CD14-positive monocyte (primary cell): ENCODE measurements at regions not wholly inside any gene's neighbourhood (a gene's known extent, or its start where the extent isn't known, plus 50 kb on each side); places are given as distances from the start of the nearest gene placed in this dataset.
A peak's percentile ranks its signal among the peaks of the same experiment; 100 is the strongest.

ENCODE experiments used
- DNase-seq, 3 donors: peaks; one replicate each; pipeline ENCODE4 v3.0.0-alpha.2; 2011 to 2022
- H2AFZ ChIP-seq: 2 replicates; pipeline ENCODE4 v1.6.0; 2012; ENCODE audit warnings: mild to moderate bottlenecking, low read depth, low read length, inconsistent platforms; ENCODE audit not compliant: insufficient read depth, poor library complexity, severe bottlenecking
- H3K27ac ChIP-seq, 2 donors: 1 replicate in 1 of 2; 2 replicates in 1 of 2; pipeline ENCODE4 v1.5.1; 2012 to 2013; ENCODE audit warnings: low read length in 2 of 2, control low read depth in 1 of 2, inconsistent platforms in 1 of 2, low read depth in 1 of 2, mild to moderate bottlenecking in 1 of 2
- H3K27me3 ChIP-seq, 2 donors: one replicate each; pipeline versions ENCODE4 v1.6.0 to v1.6.1; 2011 to 2013; ENCODE audit warnings: low read length in 2 of 2; ENCODE audit not compliant: control insufficient read depth in 2 of 2, insufficient read depth in 2 of 2
- H3K36me3 ChIP-seq, 2 donors: replicated peaks in 1 of 2; 1 replicate in 1 of 2; 2 replicates in 1 of 2; pipeline versions ENCODE4 v1.5.1 to v1.6.1; 2012 to 2013; ENCODE audit warnings: low read length in 2 of 2, control low read depth in 1 of 2, inconsistent platforms in 1 of 2, mild to moderate bottlenecking in 1 of 2; ENCODE audit not compliant: insufficient read depth in 2 of 2, control insufficient read depth in 1 of 2
- H3K4me1 ChIP-seq, 2 donors: 1 replicate in 1 of 2; 2 replicates in 1 of 2; pipeline versions ENCODE4 v1.5.1 to v1.6.1; 2012 to 2013; ENCODE audit warnings: low read length in 2 of 2, control low read depth in 1 of 2, inconsistent platforms in 1 of 2, mild to moderate bottlenecking in 1 of 2, moderate library complexity in 1 of 2; ENCODE audit not compliant: insufficient read depth in 2 of 2, control insufficient read depth in 1 of 2
- H3K4me2 ChIP-seq: replicated peaks from 2 replicates; pipeline ENCODE3; 2012; ENCODE audit warnings: low read length, moderate library complexity, mild to moderate bottlenecking; ENCODE audit not compliant: poor library complexity, severe bottlenecking; ENCODE audit errors: extremely low read depth
- H3K4me3 ChIP-seq, 3 experiments: fragments of 200-600 bp in 1 of 3; sonication (generic) in 1 of 3; replicated peaks in 1 of 3; 1 replicate in 2 of 3; 2 replicates in 1 of 3; pipeline ENCODE4 v1.5.1; 2011 to 2013; ENCODE audit warnings: low read length in 3 of 3, mild to moderate bottlenecking in 3 of 3, control low read depth in 2 of 3, low read depth in 2 of 3, inconsistent platforms in 1 of 3, moderate library complexity in 1 of 3
- H3K79me2 ChIP-seq: 2 replicates; pipeline ENCODE4 v1.6.0; 2012; ENCODE audit warnings: mild to moderate bottlenecking, control low read depth, inconsistent platforms, low read length, moderate library complexity; ENCODE audit not compliant: insufficient read depth
- H3K9ac ChIP-seq: 2 replicates; pipeline ENCODE4 v1.6.0; 2017; ENCODE audit warnings: low read length, mild to moderate bottlenecking; ENCODE audit not compliant: insufficient read depth, poor library complexity, severe bottlenecking
- H3K9me3 ChIP-seq, 2 donors: replicated peaks in 1 of 2; 1 replicate in 1 of 2; 2 replicates in 1 of 2; pipeline versions ENCODE4 v1.5.1 to v1.6.1; 2012 to 2013; ENCODE audit warnings: low read length in 2 of 2, control low read depth in 1 of 2; ENCODE audit not compliant: control insufficient read depth in 1 of 2, insufficient read depth in 1 of 2
- H4K20me1 ChIP-seq: 2 replicates; pipeline ENCODE4 v1.6.0; 2012; ENCODE audit warnings: mild to moderate bottlenecking, low read length, control low read depth, moderate library complexity; ENCODE audit not compliant: insufficient read depth
- H3K27ac Mint-ChIP-seq, 7 donors: one replicate each; pipeline ENCODE4 v1.8.0; 2020; ENCODE audit warnings: mild to moderate bottlenecking in 7 of 7, mixed read lengths in 7 of 7, moderate library complexity in 6 of 7, inconsistent platforms in 2 of 7
- H3K27me3 Mint-ChIP-seq, 3 donors: one replicate each; pipeline ENCODE4 v1.8.0; 2021 to 2022; ENCODE audit warnings: low read depth in 3 of 3, mild to moderate bottlenecking in 3 of 3, mixed read lengths in 3 of 3, moderate library complexity in 3 of 3, inconsistent platforms in 1 of 3
- H3K36me3 Mint-ChIP-seq, 2 donors: one replicate each; pipeline ENCODE4 v1.8.0; 2020; ENCODE audit warnings: mixed read lengths in 2 of 2, inconsistent platforms in 1 of 2, mild to moderate bottlenecking in 1 of 2
- H3K4me1 Mint-ChIP-seq: one replicate; pipeline ENCODE4 v1.8.0; 2020; ENCODE audit warnings: mild to moderate bottlenecking, mixed read lengths
- H3K4me3 Mint-ChIP-seq, 2 donors: one replicate each; pipeline ENCODE4 v1.8.0; 2020; ENCODE audit warnings: mild to moderate bottlenecking in 2 of 2, mixed read lengths in 2 of 2, moderate library complexity in 1 of 2
- H3K9me3 Mint-ChIP-seq, 7 donors: one replicate each; pipeline ENCODE4 v1.8.0; 2020 to 2022; ENCODE audit warnings: mixed read lengths in 7 of 7, mild to moderate bottlenecking in 6 of 7, moderate library complexity in 6 of 7, inconsistent platforms in 2 of 7
- CTCF ChIP-seq: fragments of 200-600 bp; IDR thresholded peaks from one replicate; pipeline ENCODE4 v1.8.0; 2022; ENCODE audit warnings: antibody characterized with exemption, mild to moderate bottlenecking
- WGBS: methylation state at CpG from one replicate; pipeline ENCODE4 v1.1.5; 2013; ENCODE audit warnings: missing lambda C conversion rate; ENCODE audit not compliant: insufficient coverage; 5-methylcytosine and 5-hydroxymethylcytosine counted together
- intact Hi-C, 2 donors: fragments of 100-400 bp; cut with micrococcal nuclease; formaldehyde crosslinking; loops; one replicate each; pipeline versions ENCODE4 v1.15.0 to v1.15.1; 2023

- DNase-seq, result no peak
- no peak overlapping the region for H3K27ac ChIP-seq
- H3K36me3 ChIP-seq, result no peaks in the 10 kb centered on the region
- Mint-ChIP-seq H3K27me3 (peaks cover 1 to 2% (median 2%) of the 10 kb centered on the region in 3 donors), H3K4me3 (no peak overlapping the region), H3K9me3 (peaks cover 3 to 7% (median 6%) of the 10 kb centered on the region in 7 donors), H3K4me1 (peaks cover 21% of the 10 kb centered on the region), H3K36me3 (no peaks in the 10 kb centered on the region), H3K27ac (peak overlapping the region in 1 of 7 donors; percentile 27)
- H3K9ac ChIP-seq, result no peak overlapping the region
- peaks cover 0 to 19% of the 10 kb centered on the region in 2 donors for H3K4me1 ChIP-seq
- H3K27me3 ChIP-seq, result no peaks in the 10 kb centered on the region
- H3K9me3 ChIP-seq, result peaks cover 0 to 2% of the 10 kb centered on the region in 2 donors
- intact Hi-C loops, result no loop called here
- H3K79me2 ChIP-seq, result no peaks in the 10 kb centered on the region
- H4K20me1 ChIP-seq, result no peaks in the 10 kb centered on the region
- no peak overlapping the region for H3K4me3 ChIP-seq
- no peak overlapping the region for H3K4me2 ChIP-seq
- no peak for TF ChIP-seq CTCF
- H2AFZ ChIP-seq, result no peak overlapping the region
- 100% methylated on average over 4 of the region's 5 CpGs for WGBS
Observed at GRCh38 chr1:8185400-8185799, 132.5 kb upstream of the SLC45A1 start.

GRCh38 chr1:8184301-8184700 lies 133.6 kb upstream of the SLC45A1 start:
- Mint-ChIP-seq H3K27me3 (peaks cover 1 to 2% (median 2%) of the 10 kb centered on the region in 3 donors), H3K27ac (no peak overlapping the region), H3K4me1 (peaks cover 21% of the 10 kb centered on the region), H3K9me3 (peaks cover 7 to 16% (median 14%) of the 10 kb centered on the region in 7 donors), H3K36me3 (no peaks in the 10 kb centered on the region), H3K4me3 (no peak overlapping the region)
- Histone ChIP-seq H3K27me3 (no peaks in the 10 kb centered on the region), H3K4me1 (peaks cover 0 to 19% of the 10 kb centered on the region in 2 donors), H4K20me1 (no peaks in the 10 kb centered on the region), H3K9ac (no peak overlapping the region), H2AFZ (no peak overlapping the region), H3K4me2 (no peak overlapping the region), H3K36me3 (no peaks in the 10 kb centered on the region), H3K9me3 (peaks cover 3 to 4% of the 10 kb centered on the region in 2 donors), H3K79me2 (no peaks in the 10 kb centered on the region), H3K27ac (no peak overlapping the region), H3K4me3 (no peak overlapping the region)
- no peak for TF ChIP-seq CTCF
- WGBS, result 100% methylated on average over 1 of the region's 3 CpGs
- no peak for DNase-seq
- intact Hi-C loops, result no loop called here
